Lung (tissue), 11 donors: ENCODE measurements at regions not wholly inside any gene's neighbourhood (a gene's known extent, or its start where the extent isn't known, plus 50 kb on each side); places are given as distances from the start of the nearest gene placed in this dataset.

ENCODE experiments used
- ATAC-seq: fragments of 200-7000 bp; cut with Tn5 transposase; one replicate; pipeline ENCODE4 v1.9.1; 2020; ENCODE audit warnings: moderate number of reproducible peaks; ENCODE audit not compliant: insufficient read depth, low FRiP score
- DNase-seq, 3 donors: peaks; one replicate each; pipeline ENCODE4 v3.0.0-alpha.2; 2013 to 2017
- H3K27ac ChIP-seq, 2 donors: one replicate each; pipeline ENCODE4 v1.5.1; 2013; ENCODE audit warnings: mild to moderate bottlenecking in 2 of 2, moderate library complexity in 2 of 2, control low read depth in 1 of 2, inconsistent platforms in 1 of 2, low read depth in 1 of 2, low read length in 1 of 2
- H3K27me3 ChIP-seq, 3 donors: one replicate each; pipeline ENCODE4 v1.5.1; 2013; ENCODE audit warnings: low read length in 2 of 3; ENCODE audit not compliant: control insufficient read depth in 3 of 3, insufficient read depth in 3 of 3
- H3K36me3 ChIP-seq, 4 donors: one replicate each; pipeline ENCODE4 v1.5.1; 2013; ENCODE audit warnings: low read length in 4 of 4, mild to moderate bottlenecking in 1 of 4, moderate library complexity in 1 of 4; ENCODE audit not compliant: control insufficient read depth in 4 of 4, insufficient read depth in 4 of 4
- H3K4me1 ChIP-seq, 5 donors: one replicate each; pipeline ENCODE4 v1.5.1; 2013; ENCODE audit warnings: low read length in 5 of 5, mild to moderate bottlenecking in 2 of 5, moderate library complexity in 1 of 5; ENCODE audit not compliant: control insufficient read depth in 5 of 5, insufficient read depth in 5 of 5
- H3K4me3 ChIP-seq: one replicate; pipeline ENCODE4 v1.5.1; 2013; ENCODE audit warnings: mild to moderate bottlenecking, control low read depth, moderate library complexity
- H3K9ac ChIP-seq, 2 donors: one replicate each; pipeline ENCODE4 v1.5.1; 2013; ENCODE audit warnings: low read length in 2 of 2, control low read depth in 1 of 2; ENCODE audit not compliant: insufficient read depth in 1 of 2
- H3K9me3 ChIP-seq, 4 donors: one replicate each; pipeline ENCODE4 v1.5.1; 2013; ENCODE audit warnings: low read length in 3 of 4, mild to moderate bottlenecking in 1 of 4, moderate library complexity in 1 of 4; ENCODE audit not compliant: control insufficient read depth in 4 of 4, insufficient read depth in 3 of 4
- WGBS, 2 donors: extraction: QIAGEN DNeasy Blood & Tissue Kit; methylation state at CpG; one replicate each; pipeline ENCODE4 v1.1.7; 2013; 5-methylcytosine and 5-hydroxymethylcytosine counted together
- TF ChIP-seq, protein P1 (sequence below): IDR thresholded peaks from 2 replicates; pipeline ENCODE4 v1.5.1; 2012; ENCODE audit warnings: mild to moderate bottlenecking; ENCODE audit errors: control extremely low read depth, extremely low read depth
- donor health status: control.
- donor health status: control.
- donor health status: Bipolar disorder and iron deficiency.
- donor health status: healthy.
- donor health status: DM: yes; HTN: yes; CAD: no.

DNA sequence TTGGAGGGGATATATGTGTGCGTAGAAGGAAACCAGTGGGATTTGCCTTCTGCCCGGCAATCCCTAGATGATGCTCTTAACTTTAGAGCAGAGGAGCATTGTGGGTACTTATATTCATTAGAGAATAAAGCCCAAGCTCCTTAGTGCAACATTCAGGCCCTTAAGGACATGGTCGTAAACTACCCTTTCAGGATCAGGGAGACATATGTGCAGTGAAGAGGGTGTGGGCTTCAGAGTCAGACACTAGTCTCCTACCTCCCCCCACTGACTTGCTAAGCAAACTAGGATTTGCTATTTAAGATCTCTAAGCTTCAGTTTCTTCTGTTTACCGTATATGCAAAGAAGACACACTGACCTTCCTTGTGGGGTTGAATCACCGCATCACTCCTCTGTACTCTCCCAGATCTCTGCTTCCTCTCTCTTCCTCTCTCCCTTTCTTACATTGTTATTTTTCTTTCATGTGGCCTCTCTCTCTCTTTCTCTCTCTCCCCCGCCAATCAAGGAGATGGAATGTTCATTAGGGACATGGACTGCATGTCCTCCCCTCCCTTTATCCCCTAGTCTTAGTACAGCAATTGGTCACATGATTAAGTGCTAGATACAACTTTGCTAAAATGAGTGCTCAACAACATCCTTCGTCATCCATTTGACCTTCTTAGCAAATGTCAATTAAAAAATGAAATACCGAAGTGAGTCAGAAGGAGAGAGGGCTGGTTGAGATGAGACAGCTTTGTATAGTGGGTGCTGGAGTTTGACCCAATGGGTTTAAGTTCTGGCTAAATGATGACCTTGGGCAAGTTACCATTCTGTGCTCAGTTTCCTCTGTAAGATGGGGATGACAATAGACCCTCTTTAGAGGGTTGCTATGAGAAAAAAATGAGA lies 91.7 kb downstream of the TMX1 start:
- Histone ChIP-seq H3K27ac (no peak overlapping the region), H3K9ac (no peak overlapping the region), H3K4me1 (peaks cover 0 to 15% (median 11%) of the 10 kb centered on the region in 5 donors), H3K36me3 (no peaks in the 10 kb centered on the region), H3K9me3 (no peaks in the 10 kb centered on the region), H3K27me3 (no peaks in the 10 kb centered on the region), H3K4me3 (no peak overlapping the region)
- ATAC-seq, result no peak
- TF ChIP-seq, protein P1, sequence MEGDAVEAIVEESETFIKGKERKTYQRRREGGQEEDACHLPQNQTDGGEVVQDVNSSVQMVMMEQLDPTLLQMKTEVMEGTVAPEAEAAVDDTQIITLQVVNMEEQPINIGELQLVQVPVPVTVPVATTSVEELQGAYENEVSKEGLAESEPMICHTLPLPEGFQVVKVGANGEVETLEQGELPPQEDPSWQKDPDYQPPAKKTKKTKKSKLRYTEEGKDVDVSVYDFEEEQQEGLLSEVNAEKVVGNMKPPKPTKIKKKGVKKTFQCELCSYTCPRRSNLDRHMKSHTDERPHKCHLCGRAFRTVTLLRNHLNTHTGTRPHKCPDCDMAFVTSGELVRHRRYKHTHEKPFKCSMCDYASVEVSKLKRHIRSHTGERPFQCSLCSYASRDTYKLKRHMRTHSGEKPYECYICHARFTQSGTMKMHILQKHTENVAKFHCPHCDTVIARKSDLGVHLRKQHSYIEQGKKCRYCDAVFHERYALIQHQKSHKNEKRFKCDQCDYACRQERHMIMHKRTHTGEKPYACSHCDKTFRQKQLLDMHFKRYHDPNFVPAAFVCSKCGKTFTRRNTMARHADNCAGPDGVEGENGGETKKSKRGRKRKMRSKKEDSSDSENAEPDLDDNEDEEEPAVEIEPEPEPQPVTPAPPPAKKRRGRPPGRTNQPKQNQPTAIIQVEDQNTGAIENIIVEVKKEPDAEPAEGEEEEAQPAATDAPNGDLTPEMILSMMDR, result no peak
- 74 to 94% methylated on average over 8 of the region's 8 CpGs for WGBS, 2 donors
- no peak for DNase-seq

DNA sequence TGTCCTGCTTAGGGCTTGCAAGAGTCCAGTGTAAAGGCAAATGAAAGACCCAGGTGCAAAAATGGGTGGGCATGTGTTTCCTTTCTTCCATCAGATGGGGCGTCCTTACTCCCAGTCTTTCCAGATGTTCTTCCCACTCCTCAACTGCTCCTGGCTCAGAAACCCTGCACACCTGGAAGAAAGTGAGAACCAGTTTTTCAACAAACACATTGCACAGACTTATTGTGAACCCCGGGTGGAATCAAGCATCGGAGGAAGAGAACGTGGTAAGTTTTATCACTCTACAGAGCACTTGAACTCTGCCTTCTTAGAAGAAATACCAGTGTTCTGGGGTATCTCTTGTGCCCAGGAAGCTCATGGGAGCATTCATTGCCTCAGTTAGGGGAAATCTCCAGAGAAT lies 93.3 kb downstream of the TMX1 start:
- Histone ChIP-seq H3K9me3 (no peaks in the 10 kb centered on the region), H3K36me3 (no peaks in the 10 kb centered on the region), H3K4me3 (no peak overlapping the region), H3K4me1 (peaks cover 0 to 11% (median 9%) of the 10 kb centered on the region in 5 donors), H3K9ac (no peak overlapping the region), H3K27ac (no peak overlapping the region), H3K27me3 (no peaks in the 10 kb centered on the region)
- DNase-seq, result no peak
- no peak for ATAC-seq
- TF ChIP-seq, protein P1, result no peak
- 81 to 87% methylated on average over 4 of the region's 4 CpGs for WGBS, 2 donors

DNA sequence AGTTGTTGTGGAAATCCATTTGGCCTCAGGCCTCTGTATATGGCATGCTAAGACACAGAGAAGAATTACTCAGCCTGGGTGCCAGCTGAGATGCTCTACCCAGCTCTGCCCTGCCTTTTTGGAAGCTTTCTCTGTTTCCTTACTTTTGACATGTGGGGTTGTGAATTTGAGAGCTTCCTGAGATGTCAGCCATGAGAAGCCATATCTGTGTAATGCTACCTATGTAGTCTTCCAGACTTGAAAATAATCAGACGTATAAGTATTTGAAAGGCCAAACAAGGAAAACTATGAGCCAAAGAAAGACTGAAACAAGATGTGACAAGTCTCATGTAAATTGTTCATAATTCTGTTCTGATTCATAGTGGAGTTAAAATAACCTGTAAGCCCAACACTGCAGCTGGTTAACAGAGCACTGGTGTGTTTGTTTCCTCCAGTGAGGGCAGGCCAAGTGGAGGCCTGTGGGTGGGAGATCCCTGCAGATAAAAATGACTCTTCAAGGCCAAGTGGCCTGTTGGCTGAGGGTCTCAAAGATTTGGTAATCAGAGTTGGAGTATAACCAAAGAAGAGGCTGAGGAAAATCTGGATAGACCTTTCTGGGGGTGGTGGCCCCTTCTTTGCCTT lies 94.0 kb downstream of the TMX1 start:
- WGBS, 2 donors, result 88 to 92% methylated on average over 1 of the region's 1 CpG
- DNase-seq, result no peak
- no peak overlapping the region for H3K9ac ChIP-seq
- H3K4me3 ChIP-seq, result no peak overlapping the region
- TF ChIP-seq, protein P1, result no peak
- no peak for ATAC-seq
- H3K4me1 ChIP-seq, result peaks cover 0 to 11% (median 9%) of the 10 kb centered on the region in 5 donors
- no peaks in the 10 kb centered on the region for H3K36me3 ChIP-seq
- H3K9me3 ChIP-seq, result no peaks in the 10 kb centered on the region
- H3K27ac ChIP-seq, result no peak overlapping the region
- no peaks in the 10 kb centered on the region for H3K27me3 ChIP-seq
